GM12872 (cell line): ENCODE measurements at regions not wholly inside any gene's neighbourhood (a gene's known extent, or its start where the extent isn't known, plus 50 kb on each side); places are given as distances from the start of the nearest gene placed in this dataset.

ENCODE experiments used
- CTCF ChIP-seq: IDR thresholded peaks from 3 replicates; pipeline ENCODE4 v1.5.1; 2011; ENCODE audit warnings: low read depth, mild to moderate bottlenecking, low read length, moderate library complexity; ENCODE audit not compliant: insufficient read depth

DNA sequence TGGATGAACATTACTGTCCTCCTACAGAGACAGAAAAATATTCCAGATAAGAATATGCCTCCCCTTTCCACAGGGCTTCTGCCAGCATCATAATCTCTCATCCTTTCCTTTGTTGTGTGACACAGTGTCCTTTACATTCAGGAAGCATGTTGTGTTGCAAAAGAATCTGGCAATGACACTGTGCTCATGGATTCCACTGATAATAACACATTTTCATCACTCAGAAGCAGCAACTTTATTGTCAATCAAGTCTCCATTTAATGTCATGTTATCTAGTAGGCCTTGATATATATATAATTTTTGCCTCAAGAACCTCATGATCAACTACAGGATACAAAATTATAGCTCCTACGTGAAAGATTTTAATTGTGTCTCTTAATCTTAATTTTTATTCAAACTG lies 833.9 kb downstream of the FSTL5 start:
- no peak for TF ChIP-seq CTCF

DNA sequence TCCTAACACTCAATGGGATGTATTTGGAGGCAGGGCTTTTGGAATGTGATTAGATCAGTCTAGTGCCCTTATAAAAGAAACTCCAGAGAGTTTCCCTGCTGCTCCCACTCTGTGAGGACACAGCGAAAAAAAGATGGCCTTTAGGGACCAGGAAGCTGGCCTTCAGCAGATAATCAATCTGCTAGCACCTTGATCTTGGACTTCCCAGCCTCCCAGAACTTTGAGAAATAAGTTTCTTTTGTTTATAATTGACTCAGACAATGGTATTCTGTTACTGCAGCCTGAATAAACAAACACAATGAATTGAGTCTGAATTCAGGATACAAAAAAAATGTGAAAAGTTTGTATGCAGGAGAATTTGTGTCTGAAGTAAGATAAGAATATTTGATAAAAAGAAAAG lies 842.1 kb downstream of the FSTL5 start:
- no peak for TF ChIP-seq CTCF

DNA sequence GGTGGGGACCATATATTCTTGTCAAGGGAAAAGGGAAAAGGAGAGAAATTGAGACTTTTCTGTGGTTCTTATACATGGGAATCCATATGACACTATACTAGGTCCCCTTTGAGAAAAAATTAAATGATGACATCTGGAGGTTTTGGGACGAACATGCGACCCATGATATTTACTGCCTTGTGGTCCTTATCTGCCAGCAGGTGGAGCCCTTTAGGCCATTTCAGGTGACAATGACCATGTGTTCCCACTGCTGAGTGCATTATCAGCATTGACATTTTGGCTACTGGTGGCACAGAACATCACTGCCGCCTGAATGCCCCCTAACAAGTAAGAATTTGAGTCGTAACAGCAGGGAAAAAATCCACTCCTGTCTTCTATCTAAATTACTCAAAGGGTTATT lies 843.4 kb downstream of the FSTL5 start:
- peak; percentile 72 for TF ChIP-seq CTCF

- TF ChIP-seq CTCF = no peak
Measured at GRCh38 chr4:161317000-161317399, 846.8 kb downstream of the FSTL5 start.

DNA sequence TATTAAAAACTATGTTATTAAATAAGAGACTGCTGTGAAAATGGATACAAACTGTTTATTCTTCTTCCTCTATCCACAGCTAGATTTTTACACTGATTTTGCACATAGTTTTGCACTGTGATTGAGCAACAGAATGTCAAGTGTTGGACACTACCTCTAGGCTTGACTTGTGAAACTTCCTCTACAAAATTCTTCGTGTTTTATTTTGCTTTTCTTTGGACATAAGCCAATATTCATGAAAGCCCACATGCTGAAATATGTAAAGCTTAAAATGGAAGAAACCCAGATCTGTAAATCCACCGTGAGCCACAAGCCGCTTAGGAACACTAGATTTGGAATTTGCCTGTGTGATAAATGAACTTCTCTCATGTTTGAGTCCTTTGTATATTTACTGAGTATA lies 849.4 kb downstream of the FSTL5 start:
- no peak for TF ChIP-seq CTCF

DNA sequence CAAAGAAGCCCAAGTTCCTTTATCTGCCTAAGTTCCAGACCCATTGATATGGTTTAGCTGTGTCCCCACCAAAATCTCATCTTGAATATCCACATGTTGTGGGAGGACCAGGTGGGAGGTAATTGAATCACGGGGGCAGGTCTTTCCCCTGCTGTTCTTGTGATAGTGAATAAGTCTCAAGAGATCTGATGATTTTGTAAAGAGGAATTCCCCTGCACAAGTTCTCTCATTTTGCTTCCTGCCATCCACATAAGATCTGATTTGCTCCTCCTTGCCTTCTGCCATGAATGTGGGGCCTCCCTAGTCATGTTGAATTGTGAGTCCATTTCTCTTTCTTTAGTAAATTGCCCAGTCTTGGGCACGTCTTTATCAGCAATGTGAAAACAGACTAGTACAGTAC lies 860.2 kb downstream of the FSTL5 start:
- no peak for TF ChIP-seq CTCF

DNA sequence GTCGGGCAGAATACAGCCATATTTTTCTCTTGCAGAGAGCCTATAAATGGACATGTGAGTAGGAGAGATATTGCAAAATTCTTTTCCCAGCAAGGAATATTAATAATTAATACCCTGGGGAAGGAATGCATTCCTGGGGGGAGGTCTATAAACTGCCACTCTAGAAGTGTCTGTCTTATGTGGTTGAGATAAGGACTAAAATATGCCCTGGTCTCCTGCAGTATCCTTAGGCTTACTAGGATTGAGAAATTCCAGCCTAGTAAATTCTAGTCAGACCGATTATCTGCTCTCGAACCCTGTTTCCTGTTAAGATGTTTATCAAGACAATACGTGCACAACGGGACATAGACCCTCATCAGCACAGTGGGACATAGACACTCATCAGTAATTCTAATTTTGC lies 872.6 kb downstream of the FSTL5 start:
- TF ChIP-seq CTCF = no peak
